Progenitor cell of endocrine pancreas (in vitro differentiated cells): ENCODE measurements at regions not wholly inside any gene's neighbourhood (a gene's known extent, or its start where the extent isn't known, plus 50 kb on each side); places are given as distances from the start of the nearest gene placed in this dataset.

Experiments used
- DNase-seq: peaks from one replicate; pipeline ENCODE4 v3.0.0; 2021; ENCODE audit warnings: low spot score; ENCODE audit not compliant: unreplicated experiment
- H3K27ac Mint-ChIP-seq: 2 replicates; pipeline ENCODE4 v1.8.0; 2021; ENCODE audit warnings: mild to moderate bottlenecking, moderate library complexity, mixed read lengths
- H3K27me3 Mint-ChIP-seq: 2 replicates; pipeline ENCODE4 v1.8.0; 2021; ENCODE audit warnings: mixed read lengths
- H3K36me3 Mint-ChIP-seq: 2 replicates; pipeline ENCODE4 v1.8.0; 2022; ENCODE audit warnings: mixed read lengths; ENCODE audit not compliant: insufficient read depth
- H3K4me1 Mint-ChIP-seq: 2 replicates; pipeline ENCODE4 v1.8.0; 2021; ENCODE audit warnings: low read depth, mixed read lengths
- H3K4me3 Mint-ChIP-seq: 2 replicates; pipeline ENCODE4 v1.8.0; 2021; ENCODE audit warnings: low read depth, mild to moderate bottlenecking, moderate library complexity, mixed read lengths
- H3K9me3 Mint-ChIP-seq: 2 replicates; pipeline ENCODE4 v1.8.0; 2021; ENCODE audit warnings: low read depth, mixed read lengths
- TF ChIP-seq, protein P1 (sequence below): fragments of 200-600 bp; sonication (generic); IDR thresholded peaks from one replicate; pipeline ENCODE4 v1.5.0; 2021; ENCODE audit warnings: antibody characterized with exemption, mild to moderate bottlenecking; ENCODE audit not compliant: unreplicated experiment

DNA sequence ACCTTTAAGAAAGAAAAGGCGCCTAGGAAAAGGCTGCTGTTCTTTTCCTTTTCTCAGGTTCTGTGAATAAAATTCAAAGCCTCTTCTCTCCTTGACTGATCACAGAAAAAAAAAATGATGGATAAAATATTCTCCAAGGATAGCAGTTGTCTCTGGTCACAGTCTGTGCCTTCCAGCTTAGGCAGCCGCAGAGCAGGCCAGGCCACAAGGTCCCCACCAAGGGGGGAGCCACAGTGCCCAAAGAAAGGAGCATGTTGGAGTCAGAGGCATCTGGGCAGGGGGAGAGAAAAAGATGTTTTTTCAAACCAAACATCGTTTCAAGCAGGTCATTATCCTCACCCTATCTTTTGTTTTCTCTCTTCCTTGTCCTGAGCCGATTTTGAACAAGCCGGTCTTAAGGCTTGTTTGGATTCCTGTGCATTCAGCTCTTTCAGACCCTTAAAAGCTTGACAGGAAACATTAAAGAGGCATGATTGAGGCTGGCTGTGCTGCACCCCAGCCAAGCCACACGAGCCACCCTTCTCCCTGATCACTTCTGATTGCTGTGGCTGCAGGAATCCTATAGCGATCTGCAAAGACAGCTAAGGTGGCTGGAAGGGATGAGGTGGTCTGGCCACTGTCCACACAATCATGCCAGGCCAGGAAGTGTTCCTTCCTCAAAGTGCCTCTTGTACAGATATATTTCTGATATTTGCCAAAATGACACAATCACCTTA, 284.6 kb upstream of the TLE4 start:
- Mint-ChIP-seq H3K36me3 (no peaks in the 10 kb centered on the region), H3K4me3 (no peak overlapping the region), H3K9me3 (no peaks in the 10 kb centered on the region), H3K27ac (no peak overlapping the region), H3K4me1 (no peaks in the 10 kb centered on the region), H3K27me3 (peaks cover 14% of the 10 kb centered on the region)
- TF ChIP-seq, protein P1, sequence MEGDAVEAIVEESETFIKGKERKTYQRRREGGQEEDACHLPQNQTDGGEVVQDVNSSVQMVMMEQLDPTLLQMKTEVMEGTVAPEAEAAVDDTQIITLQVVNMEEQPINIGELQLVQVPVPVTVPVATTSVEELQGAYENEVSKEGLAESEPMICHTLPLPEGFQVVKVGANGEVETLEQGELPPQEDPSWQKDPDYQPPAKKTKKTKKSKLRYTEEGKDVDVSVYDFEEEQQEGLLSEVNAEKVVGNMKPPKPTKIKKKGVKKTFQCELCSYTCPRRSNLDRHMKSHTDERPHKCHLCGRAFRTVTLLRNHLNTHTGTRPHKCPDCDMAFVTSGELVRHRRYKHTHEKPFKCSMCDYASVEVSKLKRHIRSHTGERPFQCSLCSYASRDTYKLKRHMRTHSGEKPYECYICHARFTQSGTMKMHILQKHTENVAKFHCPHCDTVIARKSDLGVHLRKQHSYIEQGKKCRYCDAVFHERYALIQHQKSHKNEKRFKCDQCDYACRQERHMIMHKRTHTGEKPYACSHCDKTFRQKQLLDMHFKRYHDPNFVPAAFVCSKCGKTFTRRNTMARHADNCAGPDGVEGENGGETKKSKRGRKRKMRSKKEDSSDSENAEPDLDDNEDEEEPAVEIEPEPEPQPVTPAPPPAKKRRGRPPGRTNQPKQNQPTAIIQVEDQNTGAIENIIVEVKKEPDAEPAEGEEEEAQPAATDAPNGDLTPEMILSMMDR = no peak
- no peak for DNase-seq

DNA sequence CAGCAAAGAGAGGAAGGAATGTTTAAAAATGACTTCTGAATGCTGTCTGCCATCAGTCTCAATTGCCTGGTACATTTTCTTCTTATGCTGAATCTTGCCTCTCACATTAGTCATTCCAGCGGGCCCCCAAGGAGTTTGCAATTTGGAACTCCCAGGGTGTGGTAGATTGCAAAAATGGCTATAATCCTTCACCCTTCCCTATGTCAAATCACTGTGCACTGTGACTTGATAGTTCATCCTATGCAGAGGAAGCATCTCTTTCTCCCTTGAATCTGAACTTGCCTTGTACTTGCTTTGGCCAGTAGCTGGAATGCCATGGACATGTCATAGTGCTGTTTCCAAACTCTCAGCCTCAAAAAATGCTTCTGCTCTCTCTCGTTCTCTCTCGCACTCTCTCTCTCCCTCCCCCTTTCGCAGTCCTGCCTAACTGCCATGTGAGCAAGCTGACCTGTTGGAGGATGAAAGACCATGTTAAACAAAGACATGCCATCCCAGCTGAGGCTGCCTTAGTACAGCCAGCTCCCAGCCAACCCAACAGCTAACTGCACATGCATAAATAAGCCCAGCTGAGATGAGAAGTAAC, 284.0 kb upstream of the TLE4 start:
- no peaks in the 10 kb centered on the region for H3K36me3 Mint-ChIP-seq
- no peak overlapping the region for H3K4me3 Mint-ChIP-seq
- peaks cover 16% of the 10 kb centered on the region for H3K27me3 Mint-ChIP-seq
- H3K27ac Mint-ChIP-seq = no peak overlapping the region
- DNase-seq = no peak
- no peaks in the 10 kb centered on the region for H3K4me1 Mint-ChIP-seq
- TF ChIP-seq, protein P1 = no peak
- H3K9me3 Mint-ChIP-seq = no peaks in the 10 kb centered on the region

DNA sequence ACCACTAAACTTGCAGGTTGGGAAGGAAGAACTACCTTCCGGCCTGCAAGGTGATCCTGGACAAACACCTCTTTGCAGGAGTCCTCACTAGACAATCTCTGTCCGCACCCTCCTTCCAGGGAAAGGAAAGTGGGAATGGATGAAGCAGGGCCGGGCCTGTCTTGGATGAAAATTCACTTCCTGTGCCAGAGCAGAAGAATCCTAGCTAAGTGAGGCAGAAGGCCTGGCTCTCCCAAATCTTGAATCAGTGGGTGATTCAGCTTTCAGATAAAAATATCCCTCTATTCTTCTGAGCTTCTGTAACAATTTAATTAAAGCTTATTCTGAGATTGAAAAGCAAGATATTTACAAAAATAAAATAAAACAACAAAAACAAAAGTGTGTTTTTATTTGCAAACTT, 281.9 kb upstream of the TLE4 start:
- Mint-ChIP-seq H3K27ac (no peak overlapping the region), H3K9me3 (no peaks in the 10 kb centered on the region), H3K4me1 (no peaks in the 10 kb centered on the region), H3K36me3 (no peaks in the 10 kb centered on the region), H3K4me3 (no peak overlapping the region), H3K27me3 (peaks cover 16% of the 10 kb centered on the region)
- TF ChIP-seq, protein P1 = no peak
- no peak for DNase-seq

DNA sequence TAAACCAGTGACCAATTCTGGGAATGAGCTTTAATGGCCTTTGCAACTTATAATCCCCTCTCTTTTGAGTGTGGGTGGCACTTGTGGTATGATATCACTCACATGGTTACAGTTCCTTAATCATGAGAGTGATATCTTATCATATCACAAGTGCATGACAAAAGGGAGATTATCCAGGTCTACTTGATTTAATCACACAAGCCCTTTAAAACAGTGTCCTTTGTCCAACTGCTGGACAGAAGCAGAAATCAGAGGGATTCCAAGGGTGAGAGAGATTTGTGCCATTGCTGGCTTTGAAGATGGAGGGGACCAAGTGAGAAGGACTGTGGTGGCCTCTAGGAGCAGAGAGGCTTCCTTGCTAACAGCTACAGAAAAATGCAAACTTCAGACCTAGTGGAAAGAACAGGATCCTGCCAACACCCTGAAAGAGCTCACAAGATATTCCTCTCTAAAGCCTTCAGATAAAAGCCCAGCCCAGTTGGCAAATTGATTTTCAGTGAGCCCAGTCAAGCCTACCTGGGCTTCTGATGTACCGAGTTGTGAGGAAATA, 279.0 kb upstream of the TLE4 start:
- no peak for DNase-seq
- Mint-ChIP-seq H3K27me3 (peaks cover 14% of the 10 kb centered on the region), H3K4me3 (no peak overlapping the region), H3K36me3 (no peaks in the 10 kb centered on the region), H3K9me3 (no peaks in the 10 kb centered on the region), H3K27ac (no peak overlapping the region), H3K4me1 (no peaks in the 10 kb centered on the region)
- TF ChIP-seq, protein P1 = no peak

DNA sequence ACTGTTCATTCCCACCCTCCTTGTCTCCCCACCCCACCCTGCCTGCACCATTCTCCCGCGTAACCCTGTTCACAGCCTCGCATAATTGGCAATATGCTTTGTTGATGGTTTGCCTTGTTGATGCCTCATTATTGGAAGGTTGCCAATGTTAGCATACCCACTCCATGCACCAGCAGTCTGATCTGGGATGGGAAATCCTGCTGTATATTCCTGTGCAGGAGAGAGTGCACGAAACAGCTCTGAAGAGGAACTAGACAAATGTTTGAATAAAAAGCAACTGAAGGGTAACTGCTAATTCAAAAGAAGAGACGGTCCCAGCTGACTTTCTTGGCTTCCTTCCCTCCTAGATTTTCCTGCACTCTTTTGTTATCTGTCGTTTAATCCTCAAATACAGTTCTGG, 271.7 kb upstream of the TLE4 start:
- H3K4me3 Mint-ChIP-seq = no peak overlapping the region
- no peak overlapping the region for H3K27ac Mint-ChIP-seq

More for the DNA sequence above, 271.7 kb upstream of the TLE4 start:
- DNase-seq = no peak
- TF ChIP-seq, protein P1 = no peak
- Mint-ChIP-seq H3K9me3 (no peaks in the 10 kb centered on the region), H3K36me3 (no peaks in the 10 kb centered on the region), H3K27me3 (peaks cover 40% of the 10 kb centered on the region), H3K4me1 (no peaks in the 10 kb centered on the region)
